ENCODE measurements at regions not wholly inside any gene's neighbourhood (a gene's known extent, or its start where the extent isn't known, plus 50 kb on each side); places are given as distances from the start of the nearest gene placed in this dataset.
A peak's percentile ranks its signal among the peaks of the same experiment; 100 is the strongest.

- TF ChIP-seq CTCF (IDR thresholded peaks at IDR 0.05; ENCODE audit: low read length): peak; percentile 87
- TF ChIP-seq EZH2 (IDR thresholded peaks at IDR 0.05; ENCODE audit: borderline replicate concordance, low read length): no peak
These were observed 267.9 kb upstream of the GHITM start for GRCh38 chr10:83871187-83872081.

Measured in OCI-LY1 (cell line).